Hepatocyte (in vitro differentiated cells): ENCODE measurements at regions not wholly inside any gene's neighbourhood (a gene's known extent, or its start where the extent isn't known, plus 50 kb on each side); places are given as distances from the start of the nearest gene placed in this dataset.

Experiments used
- DNase-seq: peaks from one replicate; pipeline ENCODE4 v3.0.0-alpha.2; 2016; ENCODE audit warnings: low spot score
- H2AFZ ChIP-seq: fragments of 200-600 bp; sonication (generic); 2 replicates; pipeline ENCODE4 v1.6.0; 2016; ENCODE audit warnings: antibody characterized with exemption, mild to moderate bottlenecking
- H3K27ac ChIP-seq: fragments of 200-600 bp; sonication (generic); 2 replicates; pipeline ENCODE4 v1.5.1; 2016; ENCODE audit warnings: mild to moderate bottlenecking
- H3K27me3 ChIP-seq: fragments of 200-600 bp; sonication (generic); 2 replicates; pipeline ENCODE4 v1.6.1; 2016
- H3K36me3 ChIP-seq: fragments of 200-600 bp; sonication (generic); replicated peaks from 2 replicates; pipeline ENCODE4 v1.5.1; 2016; ENCODE audit warnings: low read depth; ENCODE audit not compliant: insufficient read depth
- H3K4me1 ChIP-seq: fragments of 200-600 bp; sonication (generic); 2 replicates; pipeline ENCODE4 v1.5.1; 2016; ENCODE audit warnings: mild to moderate bottlenecking, moderate library complexity; ENCODE audit not compliant: insufficient read depth
- H3K4me2 ChIP-seq: fragments of 200-600 bp; sonication (generic); 2 replicates; pipeline ENCODE4 v1.6.0; 2016
- H3K4me3 ChIP-seq: fragments of 200-600 bp; sonication (generic); 2 replicates; pipeline ENCODE4 v1.5.1; 2016; ENCODE audit warnings: mild to moderate bottlenecking
- H3K79me2 ChIP-seq: fragments of 200-600 bp; sonication (generic); 2 replicates; pipeline ENCODE4 v1.6.0; 2017; ENCODE audit warnings: mild to moderate bottlenecking
- H3K9me2 ChIP-seq: fragments of 200-600 bp; sonication (generic); replicated peaks from 2 replicates; pipeline ENCODE4 v1.6.0; 2017; ENCODE audit warnings: mild to moderate bottlenecking; ENCODE audit not compliant: insufficient read depth
- H3K9me3 ChIP-seq: fragments of 200-600 bp; sonication (generic); 2 replicates; pipeline ENCODE4 v1.5.1; 2016; ENCODE audit warnings: low read depth, mild to moderate bottlenecking
- H4K20me1 ChIP-seq: fragments of 200-600 bp; sonication (generic); 2 replicates; pipeline ENCODE4 v1.6.0; 2016; ENCODE audit warnings: mild to moderate bottlenecking; ENCODE audit not compliant: insufficient read depth, poor library complexity, severe bottlenecking
- CTCF ChIP-seq: fragments of 200-600 bp; sonication (generic); IDR thresholded peaks from 2 replicates; pipeline ENCODE4 v1.5.1; 2016; ENCODE audit warnings: antibody characterized with exemption, mild to moderate bottlenecking; ENCODE audit not compliant: poor library complexity
- EZH2 ChIP-seq: fragments of 200-600 bp; sonication (generic); IDR thresholded peaks from 2 replicates; pipeline ENCODE4 v1.6.1; 2016; ENCODE audit warnings: antibody characterized with exemption, mild to moderate bottlenecking, borderline replicate concordance
- EZH2phosphoT487 ChIP-seq: fragments of 200-600 bp; sonication (generic); IDR thresholded peaks from one replicate; pipeline ENCODE4 v1.6.1; 2018; ENCODE audit warnings: antibody characterized with exemption, mild to moderate bottlenecking, low read depth, moderate library complexity; ENCODE audit not compliant: unreplicated experiment, severe bottlenecking
- WGBS: methylation state at CpG from one replicate; pipeline ENCODE4 v1.1.6; 2016; ENCODE audit warnings: low lambda C conversion rate; ENCODE audit errors: missing lambda C conversion rate; 5-methylcytosine and 5-hydroxymethylcytosine counted together

GRCh38 chr6:215335-216034 is 76.8 kb upstream of the DUSP22 start:
- Histone ChIP-seq H3K9me3 (no peaks in the 10 kb centered on the region), H3K36me3 (no peaks in the 10 kb centered on the region), H3K79me2 (no peaks in the 10 kb centered on the region), H2AFZ (no peak overlapping the region), H4K20me1 (no peaks in the 10 kb centered on the region), H3K27me3 (peaks cover 14% of the 10 kb centered on the region), H3K4me3 (no peak overlapping the region), H3K4me1 (no peaks in the 10 kb centered on the region), H3K4me2 (no peak overlapping the region), H3K9me2 (no peaks in the 10 kb centered on the region), H3K27ac (no peak overlapping the region)
- 76% methylated on average over 11 of the region's 11 CpGs for WGBS
- no peak for TF ChIP-seq EZH2
- no peak for TF ChIP-seq CTCF
- TF ChIP-seq EZH2phosphoT487: no peak
- no peak for DNase-seq

DNA sequence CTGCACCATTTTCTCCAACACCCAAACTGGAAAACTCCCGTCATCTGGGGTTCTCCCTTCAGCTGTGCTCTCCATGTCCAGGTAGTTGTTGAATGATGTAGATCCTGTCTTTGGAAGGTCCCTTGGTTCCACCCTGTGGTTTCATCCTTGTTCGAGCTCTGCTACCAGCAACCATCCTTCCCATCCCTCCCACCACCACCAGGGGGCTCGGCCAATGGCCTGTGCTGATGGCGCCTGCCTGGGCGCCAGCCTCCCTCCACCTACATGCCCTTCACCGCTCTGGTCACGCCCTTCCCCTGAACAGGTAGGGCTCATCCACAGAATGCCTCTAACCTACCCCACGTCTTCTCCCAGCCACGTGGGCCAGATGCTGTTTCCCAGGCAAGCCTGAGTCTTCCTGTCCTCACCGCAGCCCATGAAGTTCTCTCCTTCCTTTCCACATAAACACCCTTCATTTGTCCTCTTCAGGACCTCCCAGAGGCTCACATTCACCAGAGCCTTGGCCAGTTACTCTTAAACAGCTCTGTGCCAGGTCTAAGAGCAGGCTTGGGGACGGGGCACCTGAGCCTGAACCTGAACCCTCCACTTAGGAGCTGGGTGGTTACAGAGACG is 75.1 kb upstream of the DUSP22 start:
- peak; percentile 30 for DNase-seq
- Histone ChIP-seq H3K9me3 (no peaks in the 10 kb centered on the region), H3K79me2 (no peaks in the 10 kb centered on the region), H3K27ac (no peak overlapping the region), H4K20me1 (no peaks in the 10 kb centered on the region), H3K9me2 (no peaks in the 10 kb centered on the region), H3K4me2 (no peak overlapping the region), H3K4me3 (no peak overlapping the region), H3K4me1 (no peaks in the 10 kb centered on the region), H3K36me3 (no peaks in the 10 kb centered on the region), H2AFZ (no peak overlapping the region), H3K27me3 (peaks cover 2% of the 10 kb centered on the region)
- 71% methylated on average over 12 of the region's 12 CpGs for WGBS
- peak; percentile 29 for TF ChIP-seq CTCF
- no peak for TF ChIP-seq EZH2phosphoT487

- Histone ChIP-seq H3K27me3 (no peaks in the 10 kb centered on the region), H4K20me1 (no peaks in the 10 kb centered on the region), H3K4me3 (no peak overlapping the region), H3K4me2 (no peak overlapping the region), H3K79me2 (no peaks in the 10 kb centered on the region), H3K27ac (no peak overlapping the region), H3K4me1 (no peaks in the 10 kb centered on the region), H3K36me3 (no peaks in the 10 kb centered on the region), H3K9me3 (no peaks in the 10 kb centered on the region), H3K9me2 (no peaks in the 10 kb centered on the region), H2AFZ (no peak overlapping the region)
- DNase-seq: no peak
- no peak for TF ChIP-seq EZH2phosphoT487
- no peak for TF ChIP-seq EZH2
- no peak for TF ChIP-seq CTCF
- WGBS: 90% methylated on average over 22 of the region's 22 CpGs
Measured at GRCh38 chr6:218153-219018, 73.9 kb upstream of the DUSP22 start.
